HEK293T (cell line): ENCODE measurements at regions not wholly inside any gene's neighbourhood (a gene's known extent, or its start where the extent isn't known, plus 50 kb on each side); places are given as distances from the start of the nearest gene placed in this dataset.

Experiments
- CTCF ChIA-PET: fragments of 350-600 bp; formaldehyde crosslinking; extraction: SDS; loops from one replicate; lab custom pipeline; 2021; ENCODE audit warnings: antibody characterized with exemption, inconsistent platforms; lab: Yijun Ruan, JAX
- POLR2A ChIA-PET: fragments of 350-600 bp; formaldehyde crosslinking; extraction: SDS; loops from one replicate; lab custom pipeline; 2020; ENCODE audit warnings: antibody characterized with exemption, inconsistent platforms; lab: Yijun Ruan, JAX
- DNase-seq: peaks from one replicate; pipeline ENCODE4 v3.0.0; 2012; ENCODE audit warnings: mixed read lengths; ENCODE audit errors: extremely low spot score
- ARNT ChIP-seq: fragments of 450-650 bp; IDR thresholded peaks from 2 replicates; pipeline ENCODE4 v1.6.1; 2017; ENCODE audit warnings: mild to moderate bottlenecking
- BHLHE40 ChIP-seq: fragments of 450-650 bp; IDR thresholded peaks from 2 replicates; pipeline ENCODE4 v1.6.1; 2016; ENCODE audit warnings: mild to moderate bottlenecking, moderate library complexity, borderline replicate concordance
- CTBP1 ChIP-seq: fragments of 450-650 bp; IDR thresholded peaks from 2 replicates; pipeline ENCODE4 v1.6.1; 2016; ENCODE audit warnings: borderline replicate concordance
- ELF4 ChIP-seq: fragments of 450-650 bp; IDR thresholded peaks from 2 replicates; pipeline ENCODE4 v1.6.1; 2017; ENCODE audit warnings: antibody characterized with exemption
- FOXA1 ChIP-seq: fragments of 450-650 bp; IDR thresholded peaks from 2 replicates; pipeline ENCODE4 v1.6.1; 2016; ENCODE audit warnings: mild to moderate bottlenecking
- FOXK2 ChIP-seq: fragments of 450-650 bp; IDR thresholded peaks from 2 replicates; pipeline ENCODE4 v1.6.1; 2016; ENCODE audit warnings: mild to moderate bottlenecking
- FOXM1 ChIP-seq: fragments of 450-650 bp; IDR thresholded peaks from 2 replicates; pipeline ENCODE4 v1.6.1; 2017; ENCODE audit warnings: mild to moderate bottlenecking, borderline replicate concordance
- HDGF ChIP-seq: fragments of 450-650 bp; IDR thresholded peaks from 2 replicates; pipeline ENCODE4 v1.6.1; 2017; ENCODE audit warnings: antibody characterized with exemption, borderline replicate concordance
- L3MBTL2 ChIP-seq: fragments of 450-650 bp; conservative IDR thresholded peaks from 2 replicates; pipeline ENCODE4 v1.6.1; 2016; ENCODE audit warnings: mild to moderate bottlenecking
- LEF1 ChIP-seq: fragments of 450-650 bp; IDR thresholded peaks from 2 replicates; pipeline ENCODE4 v1.6.1; 2017; ENCODE audit warnings: mild to moderate bottlenecking, borderline replicate concordance
- NFRKB ChIP-seq: fragments of 450-650 bp; IDR thresholded peaks from 2 replicates; pipeline ENCODE4 v1.6.1; 2016; ENCODE audit warnings: mild to moderate bottlenecking, moderate library complexity
- PKNOX1 ChIP-seq: fragments of 450-650 bp; IDR thresholded peaks from 2 replicates; pipeline ENCODE4 v1.6.1; 2016
- SP1 ChIP-seq: fragments of 450-650 bp; IDR thresholded peaks from 2 replicates; pipeline ENCODE4 v1.6.1; 2017
- SUZ12 ChIP-seq: fragments of 450-650 bp; IDR thresholded peaks from 2 replicates; pipeline ENCODE4 v1.6.1; 2016; ENCODE audit warnings: mild to moderate bottlenecking
- TARDBP ChIP-seq: fragments of 450-650 bp; IDR thresholded peaks from 2 replicates; pipeline ENCODE4 v1.6.1; 2016
- ZNF384 ChIP-seq: fragments of 450-650 bp; IDR thresholded peaks from 2 replicates; pipeline ENCODE4 v1.6.1; 2016

DNA sequence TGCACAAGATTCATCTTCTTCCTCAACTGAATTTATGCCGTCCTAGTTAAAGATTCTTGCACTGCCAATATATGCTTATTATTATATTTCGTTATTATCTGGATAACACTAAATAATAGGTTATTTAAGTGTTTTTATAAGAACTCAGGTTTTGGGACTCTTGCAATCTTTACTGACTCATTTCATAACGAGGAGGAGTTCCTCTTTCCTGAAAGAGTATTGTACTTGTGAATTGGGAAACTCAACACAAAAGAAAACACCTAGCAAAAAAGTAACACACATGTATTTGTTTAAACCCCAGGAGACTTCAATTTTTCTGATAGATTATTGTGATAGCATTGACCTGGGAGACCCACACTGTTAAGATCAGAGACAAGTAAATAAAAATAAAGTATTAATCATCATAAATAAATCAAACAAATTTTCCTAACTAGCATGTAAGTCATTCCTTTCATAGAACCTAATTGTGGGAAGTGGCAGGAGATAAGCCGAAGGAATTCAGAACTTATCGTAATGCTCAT is 505.8 kb downstream of the KCNJ2 start:
- no peak for DNase-seq
- ChIA-PET CTCF (no interaction called here), POLR2A (no interaction called here)
- no peak for TF ChIP-seq HDGF
- peak; percentile 44 for TF ChIP-seq PKNOX1

- ChIA-PET POLR2A (no interaction called here), CTCF (interaction anchor here (0.6 to 1.0 kb wide), 3 partner anchors 10 to 533 kb away, joined by 3 read pairs; no protein-coding TSS in a partner anchor)
- DNase-seq, result peak; percentile 67
- TF ChIP-seq ZNF384 (no peak), SP1 (no peak), FOXA1 (peak; percentile 66; the same call in 1 of the 2 replicates), HDGF (no peak), PKNOX1 (peak; percentile 93), CTBP1 (peak; percentile 91), L3MBTL2 (peak; percentile 50), FOXM1 (no peak; the same call in 1 of the 2 replicates), NFRKB (no peak), FOXK2 (no peak), BHLHE40 (no peak), ARNT (peak; percentile 86), TARDBP (no peak), LEF1 (0 out of 2 replicates have a peak, but pooled peaks have one; percentile 21), SUZ12 (no peak), ELF4 (no peak)
Observed at GRCh38 chr17:70677783-70678647, 508.7 kb downstream of the KCNJ2 start.

- TF ChIP-seq PKNOX1 (no peak), ELF4 (no peak), FOXA1 (no peak), L3MBTL2 (no peak), NFRKB (no peak), LEF1 (no peak), ARNT (no peak)
- ChIA-PET CTCF (interaction anchor here (0.8 kb wide), 1 partner anchor 18 kb away, joined by 3 read pairs; no protein-coding TSS in a partner anchor), POLR2A (interaction anchor here (0.9 to 1.1 kb wide), 2 partner anchors 9 to 20 kb away, joined by 3 read pairs; no protein-coding TSS in a partner anchor)
- no peak for DNase-seq
Observed at GRCh38 chr17:70678889-70679288, 509.6 kb downstream of the KCNJ2 start.

GRCh38 chr17:70683936-70684335 is 514.6 kb downstream of the KCNJ2 start:
- ChIA-PET CTCF (no interaction called here), POLR2A (no interaction called here)
- TF ChIP-seq BHLHE40 (no peak), ELF4 (no peak)
- no peak for DNase-seq

DNA sequence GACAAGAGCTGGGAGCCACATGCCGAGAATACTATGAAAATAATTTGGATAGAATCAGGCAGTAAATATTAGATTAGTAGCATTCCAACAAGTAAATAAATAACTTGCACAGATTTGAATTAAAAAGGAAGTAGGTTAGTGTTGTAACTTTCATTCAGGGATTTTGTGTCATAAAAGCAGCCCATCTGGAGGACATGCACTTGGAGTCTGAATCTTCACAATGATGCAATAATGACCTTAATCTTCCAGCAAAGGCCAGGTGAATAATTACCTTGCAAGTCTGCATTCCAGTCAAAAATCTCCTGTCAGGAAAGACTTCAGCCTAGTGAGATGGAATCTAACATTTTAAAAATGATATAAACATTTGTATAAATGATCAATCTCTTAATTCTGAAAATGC is 518.1 kb downstream of the KCNJ2 start:
- CTCF ChIA-PET, result no interaction called here
- no peak for DNase-seq
- POLR2A ChIA-PET, result no interaction called here
- TF ChIP-seq ZNF384 (no peak), HDGF (no peak), L3MBTL2 (no peak), TARDBP (no peak), NFRKB (no peak), SP1 (no peak), ELF4 (no peak), PKNOX1 (no peak), SUZ12 (no peak), FOXK2 (no peak), CTBP1 (no peak), LEF1 (no peak), FOXA1 (no peak), BHLHE40 (no peak), FOXM1 (no peak), ARNT (no peak)

GRCh38 chr17:70691150-70691549 is 521.8 kb downstream of the KCNJ2 start:
- TF ChIP-seq SP1, result no peak
- no peak for TF ChIP-seq FOXM1
- TF ChIP-seq SUZ12, result no peak
- TF ChIP-seq PKNOX1, result no peak
- no peak for TF ChIP-seq ZNF384
- TF ChIP-seq L3MBTL2, result no peak
- no peak for TF ChIP-seq ELF4
- no peak for TF ChIP-seq FOXA1
- TF ChIP-seq FOXK2, result no peak
- no peak for TF ChIP-seq LEF1
- TF ChIP-seq BHLHE40, result no peak
- no peak for TF ChIP-seq HDGF
- no peak for TF ChIP-seq TARDBP
- no peak for TF ChIP-seq CTBP1
- TF ChIP-seq NFRKB, result no peak
- no peak for TF ChIP-seq ARNT
- no peak for DNase-seq
- CTCF ChIA-PET, result no interaction called here
- POLR2A ChIA-PET, result interaction anchor here (0.5 kb wide), 1 partner anchor 1728 kb away, joined by 3 read pairs; no protein-coding TSS in a partner anchor
